ENCODE measurements at regions not wholly inside any gene's neighbourhood (a gene's known extent, or its start where the extent isn't known, plus 50 kb on each side); places are given as distances from the start of the nearest gene placed in this dataset.
"Not testable (repeated sequence)": the region's sequence is repeated elsewhere in the genome, so short reads cannot be mapped to it uniquely, and the experiment has no call there.

DNA sequence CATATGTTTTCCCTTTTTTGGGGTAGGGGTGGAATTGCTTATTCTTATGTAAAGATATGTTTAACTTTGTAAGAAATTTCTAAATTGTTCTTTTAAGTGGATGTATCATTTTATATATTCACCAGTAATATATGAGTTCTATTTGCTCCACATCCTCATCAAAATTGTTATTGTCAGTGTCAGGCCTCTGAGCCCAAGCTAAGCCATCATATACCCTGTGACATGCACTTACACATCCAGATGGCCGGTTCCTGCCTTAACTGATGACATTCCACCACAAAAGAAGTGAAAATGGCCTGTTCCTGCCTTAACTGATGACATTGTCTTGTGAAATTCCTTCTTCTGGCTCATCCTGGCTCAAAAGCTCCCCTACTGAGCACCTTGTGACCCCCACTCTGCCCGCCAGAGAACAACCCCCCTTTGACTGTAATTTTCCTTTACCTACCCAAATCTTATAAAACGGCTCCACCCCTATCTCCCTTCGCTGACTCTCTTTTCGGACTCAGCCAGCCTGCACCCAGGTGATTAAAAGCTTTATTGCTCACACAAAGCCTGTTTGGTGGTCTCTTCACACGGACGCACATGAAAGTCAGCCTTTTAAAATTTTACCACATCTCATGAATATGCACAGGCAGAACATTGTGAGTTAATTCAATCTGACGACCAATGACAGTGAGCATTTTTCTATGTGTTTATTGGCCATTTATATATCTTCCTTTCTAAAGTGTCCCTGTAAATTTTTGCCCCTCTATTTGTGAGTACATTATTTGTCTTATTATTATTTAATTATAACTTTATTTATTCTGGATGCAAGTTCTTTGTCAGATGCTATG is 176.8 kb downstream of the CDC14C start:
- intact Hi-C loops (cut with micrococcal nuclease): not testable (repeated sequence)

GRCh38 chr7:49102411-49102810 is 178.1 kb downstream of the CDC14C start:
- intact Hi-C loops (cut with micrococcal nuclease): no loop called here

DNA sequence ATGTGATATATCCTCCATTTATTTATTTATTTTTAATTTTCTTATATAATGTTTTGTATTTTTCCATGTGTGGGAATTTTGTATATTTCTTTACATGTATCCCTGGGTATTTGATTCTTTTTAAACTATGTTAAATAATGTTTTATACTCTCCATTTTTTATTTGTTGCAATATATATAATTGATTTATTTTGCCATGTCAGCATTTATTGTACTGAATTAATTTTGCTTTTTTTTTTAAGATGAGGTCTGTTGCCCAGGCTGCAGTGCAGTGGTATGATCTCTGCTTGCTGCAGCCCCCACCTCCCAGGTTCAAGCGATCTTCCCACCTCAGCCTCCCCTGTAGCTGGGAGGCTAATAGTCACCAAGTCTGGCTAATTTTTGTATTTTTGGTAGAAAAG is 187.4 kb downstream of the CDC14C start:
- intact Hi-C loops (cut with micrococcal nuclease): no loop called here

GRCh38 chr7:49112222-49112621 is 187.9 kb downstream of the CDC14C start:
- intact Hi-C loops (cut with micrococcal nuclease): no loop called here

- intact Hi-C loops (cut with micrococcal nuclease): no loop called here
These were observed 188.3 kb downstream of the CDC14C start for GRCh38 chr7:49112647-49113046.

- intact Hi-C loops (cut with micrococcal nuclease): no loop called here
These were observed 195.4 kb downstream of the CDC14C start for GRCh38 chr7:49119706-49120105.

GRCh38 chr7:49125246-49125645 is 200.9 kb downstream of the CDC14C start:
- intact Hi-C loops (cut with micrococcal nuclease): no loop called here

GRCh38 chr7:49127359-49127913 is 203.1 kb downstream of the CDC14C start:
- intact Hi-C loops (cut with micrococcal nuclease): no loop called here

DNA sequence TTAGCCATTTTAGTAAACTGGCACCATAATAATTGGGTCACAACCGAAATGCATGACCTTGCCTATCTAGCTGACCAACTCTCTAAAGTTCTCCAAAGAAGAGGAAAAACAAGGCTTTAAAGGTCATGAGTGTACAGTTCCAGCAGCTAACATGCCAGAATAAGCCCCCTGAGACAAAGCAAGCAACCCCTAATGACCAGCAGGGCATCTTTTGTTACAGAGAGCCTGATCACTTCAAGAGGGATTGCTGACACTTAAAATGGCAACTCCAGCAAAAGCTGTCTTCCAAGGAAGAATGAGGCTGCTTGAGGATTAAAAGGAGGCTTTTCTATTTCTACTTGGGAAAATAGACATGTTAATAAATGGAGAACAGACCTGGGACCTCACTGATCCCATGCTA is 213.6 kb downstream of the CDC14C start:
- intact Hi-C loops (cut with micrococcal nuclease): no loop called here

DNA sequence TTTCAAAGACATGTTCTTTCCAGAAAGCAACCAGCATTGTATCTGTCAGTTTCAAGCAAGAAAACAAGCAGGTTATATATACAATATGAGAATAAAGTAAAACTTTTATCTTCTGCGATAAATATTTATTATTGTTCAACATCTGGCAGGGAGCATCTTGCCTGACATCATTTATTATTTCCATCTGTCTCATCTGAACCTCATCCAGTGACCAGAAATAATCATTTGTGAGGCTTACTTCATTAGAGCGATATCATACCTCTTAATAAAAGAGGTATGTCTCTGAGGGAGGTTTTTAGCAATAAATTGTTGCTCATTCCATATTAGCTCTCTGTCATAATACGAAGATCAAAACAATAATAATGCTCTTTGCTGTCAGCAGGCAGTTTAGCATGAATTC is 226.1 kb downstream of the CDC14C start:
- intact Hi-C loops (cut with micrococcal nuclease): no loop called here

DNA sequence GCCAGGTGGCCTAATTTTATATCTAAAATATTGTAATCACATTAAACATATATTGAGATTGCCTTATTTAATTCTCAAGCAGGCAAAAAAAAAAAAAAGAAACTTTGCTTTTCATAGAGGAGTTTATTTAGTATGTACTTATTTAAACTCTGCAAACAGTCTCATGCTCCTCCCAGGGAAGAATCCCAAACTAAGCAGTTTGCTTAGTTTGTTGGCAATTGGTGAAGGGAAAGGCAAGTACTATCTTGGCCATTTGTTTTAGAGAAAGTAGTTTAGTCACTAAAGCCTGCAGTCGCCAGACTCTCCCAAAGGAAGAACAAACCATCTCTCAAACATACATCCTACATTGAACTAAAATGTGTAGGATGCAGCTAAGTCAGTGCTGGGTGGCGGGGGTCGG is 226.8 kb downstream of the CDC14C start:
- intact Hi-C loops (cut with micrococcal nuclease): no loop called here

GRCh38 chr7:49158321-49158720 is 234.0 kb downstream of the CDC14C start:
- intact Hi-C loops (cut with micrococcal nuclease): no loop called here

- intact Hi-C loops (cut with micrococcal nuclease): no loop called here
These were observed 235.2 kb downstream of the CDC14C start for GRCh38 chr7:49159536-49159935.

- intact Hi-C loops (cut with micrococcal nuclease): loop anchor here (10.0 kb wide), 1 partner anchor 862 kb away; no protein-coding TSS in a partner anchor
These were observed 242.1 kb downstream of the CDC14C start for GRCh38 chr7:49166441-49166840.

DNA sequence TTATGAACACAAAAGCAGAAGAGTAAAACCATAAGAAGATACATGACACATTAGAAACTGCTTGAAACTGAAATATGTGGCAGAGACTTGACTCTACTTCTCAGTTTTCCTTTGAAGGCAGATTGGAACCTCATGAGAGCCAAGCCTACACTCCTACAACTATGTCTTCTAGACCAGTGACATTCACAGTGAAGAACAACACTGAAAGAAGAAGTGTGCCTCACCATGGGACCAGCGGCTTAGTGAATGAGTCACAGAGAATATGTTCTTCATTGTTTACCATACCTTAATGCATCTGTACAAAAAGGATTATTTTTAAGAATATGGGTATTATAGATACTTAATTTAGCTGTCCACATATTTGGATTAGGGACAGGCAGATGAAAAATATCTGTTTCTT is 248.3 kb downstream of the CDC14C start:
- intact Hi-C loops (cut with micrococcal nuclease): no loop called here

DNA sequence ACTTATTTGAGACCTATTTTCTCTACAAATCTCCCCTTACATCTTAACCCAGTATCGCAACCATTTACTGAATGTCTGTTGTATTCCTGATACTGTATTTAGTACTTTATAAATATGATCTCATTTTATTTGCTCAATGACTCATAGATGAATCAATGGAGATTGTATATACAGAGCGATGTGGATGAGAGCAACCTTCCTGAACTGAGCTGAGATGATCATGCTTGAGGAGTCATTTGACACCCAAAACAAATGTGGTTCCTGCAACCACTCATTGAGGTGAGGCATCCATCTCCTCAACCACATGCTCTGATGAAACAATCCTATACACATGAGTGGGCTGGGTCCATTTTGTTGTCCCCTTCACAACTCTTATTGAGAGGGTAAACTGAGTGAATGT is 250.0 kb downstream of the CDC14C start:
- intact Hi-C loops (cut with micrococcal nuclease): no loop called here

- intact Hi-C loops (cut with micrococcal nuclease): no loop called here
These were observed 263.4 kb downstream of the CDC14C start for GRCh38 chr7:49187543-49188268.

DNA sequence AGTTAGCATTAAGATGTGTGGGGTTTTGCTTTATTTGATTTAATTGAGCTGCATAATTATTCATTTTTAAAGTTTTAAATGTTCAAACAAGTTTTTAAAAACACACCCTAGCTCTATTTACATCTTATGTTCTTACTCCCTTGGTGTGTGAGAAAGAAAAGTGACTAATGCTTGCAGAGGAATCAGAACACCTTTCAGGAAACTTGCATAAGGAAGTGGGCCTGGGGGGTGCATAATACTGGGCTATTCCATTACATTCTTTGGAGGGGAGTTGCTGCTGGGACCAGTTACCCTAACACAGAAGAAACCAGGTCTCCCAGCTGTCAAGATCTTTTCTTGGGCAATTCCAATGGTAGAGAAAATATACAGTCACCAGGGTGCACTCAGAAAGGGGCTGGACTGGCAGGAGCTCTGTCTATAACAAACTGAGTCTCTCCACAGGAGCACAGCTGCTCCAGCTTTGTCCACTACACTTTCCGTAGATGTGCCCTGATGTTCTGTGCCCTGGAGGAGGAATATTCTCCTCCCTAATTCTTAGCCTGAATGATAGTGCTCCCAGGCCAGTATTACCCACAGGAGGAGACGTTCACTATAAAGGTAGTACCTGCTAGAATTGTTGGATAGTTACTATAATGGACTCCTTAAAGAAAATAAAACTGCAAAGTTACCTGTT is 304.2 kb downstream of the CDC14C start:
- intact Hi-C loops (cut with micrococcal nuclease): no loop called here

GRCh38 chr7:49229246-49229645 is 304.9 kb downstream of the CDC14C start:
- intact Hi-C loops (cut with micrococcal nuclease): no loop called here

- intact Hi-C loops (cut with micrococcal nuclease): no loop called here
These were observed 319.2 kb downstream of the CDC14C start for GRCh38 chr7:49243521-49243920.

GRCh38 chr7:49244543-49244942 is 320.2 kb downstream of the CDC14C start:
- intact Hi-C loops (cut with micrococcal nuclease): no loop called here

DNA sequence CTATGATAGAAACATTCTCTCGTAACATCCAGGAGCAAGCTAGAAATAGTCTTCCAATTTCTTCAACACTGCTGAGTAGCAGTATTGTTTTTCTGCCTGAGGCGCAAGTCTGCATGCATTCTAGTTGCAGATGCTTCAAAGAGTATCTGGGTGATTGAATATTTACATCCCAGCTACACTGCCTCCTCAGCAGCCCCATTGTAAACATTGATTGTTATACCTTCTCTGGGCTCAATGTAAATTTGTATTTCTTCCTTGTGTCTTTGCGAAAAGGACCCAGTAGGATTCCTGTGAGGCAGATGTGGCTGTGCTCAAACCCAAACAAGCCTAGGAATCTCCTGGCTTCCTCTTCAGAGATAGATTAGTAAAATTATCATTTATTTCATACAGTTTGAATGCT is 320.7 kb downstream of the CDC14C start:
- intact Hi-C loops (cut with micrococcal nuclease): no loop called here
